GM12801 (cell line): ENCODE measurements at regions not wholly inside any gene's neighbourhood (a gene's known extent, or its start where the extent isn't known, plus 50 kb on each side); places are given as distances from the start of the nearest gene placed in this dataset.

Experiments
- CTCF ChIP-seq: IDR thresholded peaks from one replicate; pipeline ENCODE4 v1.5.1; 2011; ENCODE audit warnings: control low read depth; ENCODE audit not compliant: insufficient read length; ENCODE audit errors: extremely low read depth

- no peak for TF ChIP-seq CTCF
Measured at GRCh38 chr12:125971981-125972380, 906.7 kb downstream of the AACS start.

GRCh38 chr12:125978286-125978685, 913.1 kb downstream of the AACS start:
- TF ChIP-seq CTCF = no peak

GRCh38 chr12:125981610-125982253, 916.5 kb downstream of the AACS start:
- TF ChIP-seq CTCF = no peak

GRCh38 chr12:125983094-125983783, 918.0 kb downstream of the AACS start:
- no peak for TF ChIP-seq CTCF

- TF ChIP-seq CTCF = no peak
Measured at GRCh38 chr12:125983784-125984500, 918.7 kb downstream of the AACS start.

GRCh38 chr12:125988545-125988944, 923.3 kb downstream of the AACS start:
- no peak for TF ChIP-seq CTCF

- no peak for TF ChIP-seq CTCF
Measured at GRCh38 chr12:125989696-125990095, 924.5 kb downstream of the AACS start.
